ENCODE measurements at regions not wholly inside any gene's neighbourhood (a gene's known extent, or its start where the extent isn't known, plus 50 kb on each side); places are given as distances from the start of the nearest gene placed in this dataset.

DNA sequence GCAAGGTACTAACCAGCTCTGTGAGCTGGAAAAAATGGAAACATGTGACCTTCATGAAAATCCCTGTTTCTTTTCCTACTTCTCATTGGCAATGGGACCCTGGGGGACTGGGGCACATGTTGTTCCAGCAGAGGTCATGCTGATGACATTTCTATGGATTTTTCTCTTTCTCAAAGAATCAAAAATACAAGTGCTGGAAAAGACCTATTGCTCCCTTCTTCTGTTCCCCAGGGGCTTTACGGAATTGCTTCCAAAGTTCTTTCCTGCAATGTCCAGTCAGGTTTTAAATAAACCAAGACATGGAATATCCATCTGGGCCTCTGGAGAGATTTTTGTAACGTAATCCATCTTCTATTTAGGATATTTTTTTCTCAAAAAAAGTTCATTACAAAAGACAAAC lies 1006.1 kb upstream of the CELF4 start:
- Histone ChIP-seq H3K27me3 (ENCODE audit: low read length) (no peaks in the 10 kb centered on the region), H3K4me1 (ENCODE audit: low read length) (no peaks in the 10 kb centered on the region), H3K9me3 (ENCODE audit: low read length) (peaks cover 25% of the 10 kb centered on the region), H3K36me3 (ENCODE audit: insufficient read depth, low read length) (no peaks in the 10 kb centered on the region), H3K79me2 (ENCODE audit: low read length) (no peaks in the 10 kb centered on the region), H2AFZ (ENCODE audit: low read length) (no peak overlapping the region), H3K9ac (ENCODE audit: low read length) (no peak overlapping the region), H3K4me2 (ENCODE audit: low read depth, low read length, poor library complexity, severe bottlenecking) (no peak overlapping the region), H3K27ac (ENCODE audit: low read length) (no peak overlapping the region), H3K4me3 (ENCODE audit: low read length) (no peak overlapping the region), H4K20me1 (ENCODE audit: insufficient read depth, low read depth, low read length) (no peaks in the 10 kb centered on the region), H3K9me2 (replicated peaks; ENCODE audit: insufficient read depth, low read length) (no peaks in the 10 kb centered on the region)
- no peak for DNase-seq

DNA sequence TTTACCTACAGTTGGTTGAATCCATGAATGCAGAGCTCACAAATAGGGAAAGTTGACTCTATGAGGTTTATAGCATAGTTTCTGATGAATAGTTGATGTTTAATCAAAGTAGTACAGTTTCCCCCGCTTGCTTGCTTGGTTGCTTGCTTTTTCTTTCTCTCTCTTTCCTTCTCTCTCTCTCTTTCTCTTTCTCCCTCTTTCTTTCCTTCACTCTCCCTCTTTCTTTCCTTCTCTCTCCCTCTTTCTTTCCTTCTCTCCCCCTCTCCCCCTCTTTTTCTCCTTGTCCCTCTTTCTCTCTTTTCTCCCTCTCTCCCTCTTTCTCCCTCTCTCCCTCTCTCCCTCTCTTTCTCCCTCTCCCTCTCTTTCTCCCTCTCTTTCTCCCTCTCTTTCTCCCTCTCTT lies 999.9 kb upstream of the CELF4 start:
- H2AFZ ChIP-seq (ENCODE audit: low read length): no peak overlapping the region
- H4K20me1 ChIP-seq (ENCODE audit: insufficient read depth, low read depth, low read length): no peaks in the 10 kb centered on the region
- H3K79me2 ChIP-seq (ENCODE audit: low read length): no peaks in the 10 kb centered on the region
- no peaks in the 10 kb centered on the region for H3K9me2 ChIP-seq (replicated peaks; ENCODE audit: insufficient read depth, low read length)
- no peaks in the 10 kb centered on the region for H3K36me3 ChIP-seq (ENCODE audit: insufficient read depth, low read length)
- no peak overlapping the region for H3K4me2 ChIP-seq (ENCODE audit: low read depth, low read length, poor library complexity, severe bottlenecking)
- DNase-seq: no peak
- H3K4me3 ChIP-seq (ENCODE audit: low read length): no peak overlapping the region
- no peaks in the 10 kb centered on the region for H3K4me1 ChIP-seq (ENCODE audit: low read length)
- H3K27ac ChIP-seq (ENCODE audit: low read length): no peak overlapping the region
- H3K9ac ChIP-seq (ENCODE audit: low read length): no peak overlapping the region
- H3K9me3 ChIP-seq (ENCODE audit: low read length): peaks cover 34% of the 10 kb centered on the region
- H3K27me3 ChIP-seq (ENCODE audit: low read length): no peaks in the 10 kb centered on the region

DNA sequence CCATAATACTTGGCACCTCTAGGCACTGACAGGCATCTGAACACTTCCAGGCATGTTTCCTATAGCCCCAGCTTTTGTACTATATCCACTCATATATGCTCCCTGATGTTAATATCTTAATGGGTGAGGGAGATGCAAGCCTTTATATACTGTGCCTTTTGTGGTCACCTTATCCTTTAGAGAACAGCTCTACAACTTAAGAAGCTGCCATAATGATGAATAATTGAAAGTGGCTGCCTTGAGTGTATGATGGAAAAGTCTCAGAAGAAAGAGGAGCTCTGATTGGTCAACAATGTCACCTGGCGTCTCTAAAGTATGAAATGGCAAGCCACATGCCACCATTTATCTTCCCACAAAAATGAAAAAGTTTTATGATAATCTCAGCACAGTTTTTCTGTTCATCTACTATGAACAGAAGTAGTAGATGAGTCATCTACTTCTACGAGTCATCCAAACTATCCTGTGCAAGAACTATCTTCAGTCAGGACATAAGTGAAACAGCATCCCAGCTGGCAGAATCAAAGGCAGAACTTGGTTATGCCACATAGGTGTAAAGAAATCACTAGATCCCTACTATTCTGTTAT lies 997.9 kb upstream of the CELF4 start:
- Histone ChIP-seq H3K36me3 (ENCODE audit: insufficient read depth, low read length) (no peaks in the 10 kb centered on the region), H3K79me2 (ENCODE audit: low read length) (no peaks in the 10 kb centered on the region), H3K4me2 (ENCODE audit: low read depth, low read length, poor library complexity, severe bottlenecking) (no peak overlapping the region), H3K4me1 (ENCODE audit: low read length) (no peaks in the 10 kb centered on the region), H3K27me3 (ENCODE audit: low read length) (no peaks in the 10 kb centered on the region), H3K4me3 (ENCODE audit: low read length) (no peak overlapping the region), H3K9me3 (ENCODE audit: low read length) (peaks cover 30% of the 10 kb centered on the region), H2AFZ (ENCODE audit: low read length) (no peak overlapping the region), H3K27ac (ENCODE audit: low read length) (no peak overlapping the region), H4K20me1 (ENCODE audit: insufficient read depth, low read depth, low read length) (no peaks in the 10 kb centered on the region), H3K9ac (ENCODE audit: low read length) (no peak overlapping the region), H3K9me2 (replicated peaks; ENCODE audit: insufficient read depth, low read length) (no peaks in the 10 kb centered on the region)
- DNase-seq: no peak

DNA sequence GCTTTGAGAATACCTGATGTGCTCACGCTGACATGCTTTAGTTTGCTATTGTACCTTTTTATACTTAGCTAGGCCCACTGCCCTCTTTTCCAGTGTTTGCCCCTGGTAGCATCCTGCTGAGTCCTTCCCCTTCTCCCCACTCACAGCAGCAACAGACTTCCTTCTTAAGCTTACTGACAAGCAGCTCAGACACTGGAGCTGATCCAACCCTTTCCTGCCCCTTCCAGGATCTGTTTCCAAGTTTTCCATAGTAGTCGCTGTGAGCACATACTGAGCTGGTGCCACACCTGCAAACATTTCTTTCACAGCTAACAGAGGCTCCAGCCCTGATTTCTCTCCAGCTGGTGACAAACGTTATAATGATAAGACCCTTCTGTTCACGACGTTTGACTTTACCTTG lies 991.4 kb upstream of the CELF4 start:
- Histone ChIP-seq H4K20me1 (ENCODE audit: insufficient read depth, low read depth, low read length) (no peaks in the 10 kb centered on the region), H3K27ac (ENCODE audit: low read length) (no peak overlapping the region), H3K79me2 (ENCODE audit: low read length) (no peaks in the 10 kb centered on the region), H3K4me1 (ENCODE audit: low read length) (no peaks in the 10 kb centered on the region), H3K4me2 (ENCODE audit: low read depth, low read length, poor library complexity, severe bottlenecking) (no peak overlapping the region), H3K27me3 (ENCODE audit: low read length) (no peaks in the 10 kb centered on the region), H3K9me2 (replicated peaks; ENCODE audit: insufficient read depth, low read length) (no peaks in the 10 kb centered on the region), H3K9me3 (ENCODE audit: low read length) (peaks cover 34% of the 10 kb centered on the region), H3K9ac (ENCODE audit: low read length) (no peak overlapping the region), H3K36me3 (ENCODE audit: insufficient read depth, low read length) (no peaks in the 10 kb centered on the region), H3K4me3 (ENCODE audit: low read length) (no peak overlapping the region), H2AFZ (ENCODE audit: low read length) (no peak overlapping the region)
- DNase-seq: no peak

GRCh38 chr18:38552732-38553321 lies 987.2 kb upstream of the CELF4 start:
- Histone ChIP-seq H3K79me2 (ENCODE audit: low read length) (no peaks in the 10 kb centered on the region), H3K27ac (ENCODE audit: low read length) (no peak overlapping the region), H4K20me1 (ENCODE audit: insufficient read depth, low read depth, low read length) (no peaks in the 10 kb centered on the region), H3K9me3 (ENCODE audit: low read length) (peaks cover 38% of the 10 kb centered on the region), H3K27me3 (ENCODE audit: low read length) (no peaks in the 10 kb centered on the region), H3K9me2 (replicated peaks; ENCODE audit: insufficient read depth, low read length) (no peaks in the 10 kb centered on the region), H3K4me3 (ENCODE audit: low read length) (no peak overlapping the region), H3K4me2 (ENCODE audit: low read depth, low read length, poor library complexity, severe bottlenecking) (no peak overlapping the region), H3K36me3 (ENCODE audit: insufficient read depth, low read length) (no peaks in the 10 kb centered on the region), H3K4me1 (ENCODE audit: low read length) (no peaks in the 10 kb centered on the region), H2AFZ (ENCODE audit: low read length) (no peak overlapping the region), H3K9ac (ENCODE audit: low read length) (no peak overlapping the region)
- no peak for DNase-seq

GRCh38 chr18:38551881-38552280 lies 986.3 kb upstream of the CELF4 start:
- DNase-seq: no peak
- Histone ChIP-seq H4K20me1 (ENCODE audit: insufficient read depth, low read depth, low read length) (no peaks in the 10 kb centered on the region), H3K9ac (ENCODE audit: low read length) (no peak overlapping the region), H3K27ac (ENCODE audit: low read length) (no peak overlapping the region), H3K27me3 (ENCODE audit: low read length) (no peaks in the 10 kb centered on the region), H3K4me3 (ENCODE audit: low read length) (no peak overlapping the region), H2AFZ (ENCODE audit: low read length) (no peak overlapping the region), H3K9me3 (ENCODE audit: low read length) (peaks cover 31% of the 10 kb centered on the region), H3K79me2 (ENCODE audit: low read length) (no peaks in the 10 kb centered on the region), H3K4me1 (ENCODE audit: low read length) (no peaks in the 10 kb centered on the region), H3K4me2 (ENCODE audit: low read depth, low read length, poor library complexity, severe bottlenecking) (no peak overlapping the region), H3K36me3 (ENCODE audit: insufficient read depth, low read length) (no peaks in the 10 kb centered on the region), H3K9me2 (replicated peaks; ENCODE audit: insufficient read depth, low read length) (no peaks in the 10 kb centered on the region)

GRCh38 chr18:38545071-38545470 lies 979.5 kb upstream of the CELF4 start:
- DNase-seq: no peak
- no peaks in the 10 kb centered on the region for H3K27me3 ChIP-seq (ENCODE audit: low read length)
- H3K4me3 ChIP-seq (ENCODE audit: low read length): no peak overlapping the region
- no peaks in the 10 kb centered on the region for H3K9me2 ChIP-seq (replicated peaks; ENCODE audit: insufficient read depth, low read length)
- peaks cover 31% of the 10 kb centered on the region for H3K9me3 ChIP-seq (ENCODE audit: low read length)
- no peaks in the 10 kb centered on the region for H4K20me1 ChIP-seq (ENCODE audit: insufficient read depth, low read depth, low read length)
- no peaks in the 10 kb centered on the region for H3K79me2 ChIP-seq (ENCODE audit: low read length)
- no peaks in the 10 kb centered on the region for H3K4me1 ChIP-seq (ENCODE audit: low read length)
- H2AFZ ChIP-seq (ENCODE audit: low read length): no peak overlapping the region
- H3K4me2 ChIP-seq (ENCODE audit: low read depth, low read length, poor library complexity, severe bottlenecking): no peak overlapping the region
- H3K27ac ChIP-seq (ENCODE audit: low read length): no peak overlapping the region
- no peak overlapping the region for H3K9ac ChIP-seq (ENCODE audit: low read length)
- H3K36me3 ChIP-seq (ENCODE audit: insufficient read depth, low read length): no peaks in the 10 kb centered on the region

- no peak overlapping the region for H2AFZ ChIP-seq (ENCODE audit: low read length)
- H3K9ac ChIP-seq (ENCODE audit: low read length): no peak overlapping the region
- no peaks in the 10 kb centered on the region for H3K9me2 ChIP-seq (replicated peaks; ENCODE audit: insufficient read depth, low read length)
- no peaks in the 10 kb centered on the region for H4K20me1 ChIP-seq (ENCODE audit: insufficient read depth, low read depth, low read length)
- H3K4me3 ChIP-seq (ENCODE audit: low read length): no peak overlapping the region
- H3K27ac ChIP-seq (ENCODE audit: low read length): no peak overlapping the region
- peaks cover 33% of the 10 kb centered on the region for H3K9me3 ChIP-seq (ENCODE audit: low read length)
- no peaks in the 10 kb centered on the region for H3K4me1 ChIP-seq (ENCODE audit: low read length)
- H3K27me3 ChIP-seq (ENCODE audit: low read length): no peaks in the 10 kb centered on the region
- H3K4me2 ChIP-seq (ENCODE audit: low read depth, low read length, poor library complexity, severe bottlenecking): no peak overlapping the region
- no peak for DNase-seq
- H3K79me2 ChIP-seq (ENCODE audit: low read length): no peaks in the 10 kb centered on the region
- no peaks in the 10 kb centered on the region for H3K36me3 ChIP-seq (ENCODE audit: insufficient read depth, low read length)
Measured at GRCh38 chr18:38539856-38540255, 974.3 kb upstream of the CELF4 start.

Measured in Karpas-422 (cell line).